HCT116 (cell line): ENCODE measurements at regions not wholly inside any gene's neighbourhood (a gene's known extent, or its start where the extent isn't known, plus 50 kb on each side); places are given as distances from the start of the nearest gene placed in this dataset.
"Not testable (repeated sequence)": the region's sequence is repeated elsewhere in the genome, so short reads cannot be mapped to it uniquely, and the experiment has no call there.

Experiments used
- ATAC-seq: fragments of 200-7000 bp; cut with Tn5 transposase; 2 replicates; pipeline ENCODE4 v1.9.1; 2020; ENCODE audit warnings: mild to moderate bottlenecking, moderate library complexity
- BruUV-seq: library from RNA; stranded (reverse); fragments of 400-500 nt; replicated peaks from 2 replicates; lab custom pipeline; 2021; lab: Mats Ljungman, UMichigan
- CTCF ChIA-PET: fragments of 300-600 bp; sonication (Branson Sonifier 250); formaldehyde crosslinking; loops from one replicate; lab custom pipeline; 2021; ENCODE audit warnings: antibody characterized with exemption; lab: Charles Lee
- POLR2A ChIA-PET: fragments of 300-600, 350-600 bp; sonication (Branson Sonifier 250); formaldehyde crosslinking; loops from one replicate; lab custom pipeline; 2021; ENCODE audit warnings: antibody characterized with exemption; lab: Charles Lee
- RAD21 ChIA-PET, 2 experiments: fragments of 300-600 bp; sonication (Branson Sonifier 250); formaldehyde crosslinking; loops; one replicate each; lab custom pipeline; 2023; ENCODE audit warnings: low total read pairs in 2 of 2; ENCODE audit not compliant: uncharacterized antibody in 2 of 2, unreplicated experiment in 2 of 2, low non-redundant PET in 1 of 2; lab: Charles Lee
- DNase-seq: peaks from one replicate; pipeline ENCODE4 v3.0.0-alpha.2; 2010; ENCODE audit warnings: low read depth, low spot score
- H2AFZ ChIP-seq: fragments of 200-600 bp; shearing (Covaris generic), sonication (generic); 2 replicates; pipeline ENCODE4 v1.6.1; 2017; ENCODE audit warnings: low read depth, mixed run types, mixed read lengths, antibody characterized with exemption, low read length; ENCODE audit not compliant: poor library complexity, severe bottlenecking
- H3K27ac ChIP-seq: 2 replicates; pipeline ENCODE4 v1.5.1; 2012; ENCODE audit warnings: low read depth, low read length
- H3K27me3 ChIP-seq: fragments of 200-600 bp; sonication (generic); 2 replicates; pipeline ENCODE4 v1.6.1; 2016; ENCODE audit warnings: mixed run types, low read length, mixed read lengths; ENCODE audit not compliant: insufficient read depth
- H3K36me3 ChIP-seq, 2 experiments: fragments of 200-500 bp in 1 of 2; fragments of 200-600 bp in 1 of 2; sonication (Bioruptor generic) in 1 of 2; sonication (generic) in 1 of 2; 2 replicates each; pipeline versions ENCODE4 v1.5.1 to v1.6.1; 2014 to 2016; ENCODE audit warnings: low read length in 2 of 2, inconsistent platforms in 1 of 2, mixed read lengths in 1 of 2, mixed run types in 1 of 2; ENCODE audit not compliant: insufficient read depth in 2 of 2, control insufficient read depth in 1 of 2
- H3K4me1 ChIP-seq, 2 experiments: fragments of 200-600 bp in 1 of 2; sonication (generic) in 1 of 2; 2 replicates each; pipeline versions ENCODE4 v1.5.1 to v1.6.1; 2012 to 2017; ENCODE audit warnings: low read length in 2 of 2, inconsistent platforms in 1 of 2, mild to moderate bottlenecking in 1 of 2, mixed read lengths in 1 of 2, mixed run types in 1 of 2, moderate library complexity in 1 of 2; ENCODE audit not compliant: insufficient read depth in 2 of 2, control insufficient read depth in 1 of 2
- H3K4me2 ChIP-seq: fragments of 200-600 bp; sonication (generic); 2 replicates; pipeline ENCODE4 v1.6.1; 2017; ENCODE audit warnings: mixed run types, low read length, mixed read lengths
- H3K4me3 ChIP-seq, 2 experiments: fragments of 200-600 bp in 1 of 2; sonication (generic) in 1 of 2; replicated peaks in 1 of 2; 2 replicates each; pipeline ENCODE4 v1.5.1; 2011 to 2016; ENCODE audit warnings: low read length in 2 of 2, control low read depth in 1 of 2, low read depth in 1 of 2, mild to moderate bottlenecking in 1 of 2, mixed read lengths in 1 of 2, mixed run types in 1 of 2
- H3K79me2 ChIP-seq: fragments of 200-600 bp; sonication (generic); 2 replicates; pipeline ENCODE4 v1.6.1; 2017; ENCODE audit warnings: mild to moderate bottlenecking, mixed run types, low read length, moderate library complexity, mixed read lengths; ENCODE audit not compliant: insufficient read depth
- H3K9ac ChIP-seq: fragments of 200-600 bp; sonication (generic); 2 replicates; pipeline ENCODE4 v1.6.1; 2016; ENCODE audit warnings: low read length, mixed read lengths
- H3K9me2 ChIP-seq: fragments of 200-600 bp; sonication (generic), shearing (Covaris generic); 2 replicates; pipeline ENCODE4 v1.6.1; 2017; ENCODE audit warnings: mixed run types, mild to moderate bottlenecking, moderate library complexity; ENCODE audit not compliant: insufficient read depth
- H3K9me3 ChIP-seq, 2 experiments: fragments of 200-500 bp in 1 of 2; fragments of 200-600 bp in 1 of 2; sonication (Bioruptor generic) in 1 of 2; sonication (generic) in 1 of 2; 2 replicates each; pipeline ENCODE4 v1.6.1; 2014 to 2017; ENCODE audit warnings: low read length in 2 of 2, mixed read lengths in 2 of 2, inconsistent platforms in 1 of 2, low read depth in 1 of 2, mild to moderate bottlenecking in 1 of 2, mixed run types in 1 of 2, moderate library complexity in 1 of 2; ENCODE audit not compliant: control insufficient read depth in 1 of 2, insufficient read depth in 1 of 2
- H4K20me1 ChIP-seq: fragments of 200-600 bp; sonication (generic), shearing (Covaris generic); 2 replicates; pipeline ENCODE4 v1.6.1; 2017; ENCODE audit warnings: mixed run types, mild to moderate bottlenecking, moderate library complexity; ENCODE audit not compliant: insufficient read depth
- intact Hi-C: fragments of 100-400 bp; cut with micrococcal nuclease; formaldehyde crosslinking; loops from 2 replicates; pipeline ENCODE4 v1.10.0; 2022

- intact Hi-C loops, POLR2A ChIA-PET: not testable (repeated sequence)
Observed at GRCh38 chr20:53863535-53863922, 206.9 kb downstream of the BCAS1 start.

GRCh38 chr20:53863039-53863438, 207.4 kb downstream of the BCAS1 start:
- H3K27me3 ChIP-seq, ATAC-seq, H4K20me1 ChIP-seq, H3K9ac ChIP-seq, H3K79me2 ChIP-seq, H3K9me2 ChIP-seq, H3K4me3 ChIP-seq, H3K9me3 ChIP-seq, DNase-seq, POLR2A ChIA-PET, H3K4me2 ChIP-seq, RAD21 ChIA-PET, BruUV-seq, H3K27ac ChIP-seq, H2AFZ ChIP-seq, H3K36me3 ChIP-seq, intact Hi-C loops: not testable (repeated sequence)
- CTCF ChIA-PET: interaction anchor here (0.6 kb wide), 1 partner anchor 268 kb away, joined by 5 read pairs; no protein-coding TSS in a partner anchor
- peaks cover 31 to 38% of the 10 kb centered on the region in 2 experiments for H3K4me1 ChIP-seq

More at GRCh38 chr20:53863535-53863922, 206.9 kb downstream of the BCAS1 start:
- RAD21 ChIA-PET, H3K9me2 ChIP-seq, H3K27me3 ChIP-seq, H3K4me2 ChIP-seq, BruUV-seq, H3K9me3 ChIP-seq, H3K36me3 ChIP-seq, CTCF ChIA-PET, H4K20me1 ChIP-seq, ATAC-seq, DNase-seq, H3K79me2 ChIP-seq, H3K9ac ChIP-seq, H3K27ac ChIP-seq, H3K4me3 ChIP-seq: not testable (repeated sequence)
- peak overlapping the region; percentile 35 for H2AFZ ChIP-seq
- peaks cover 32 to 39% of the 10 kb centered on the region in 2 experiments for H3K4me1 ChIP-seq

- POLR2A ChIA-PET: not testable (repeated sequence)
Observed at GRCh38 chr20:53862490-53862889, 207.9 kb downstream of the BCAS1 start.

GRCh38 chr20:53862136-53862397, 208.3 kb downstream of the BCAS1 start:
- H3K9me2 ChIP-seq, intact Hi-C loops, H4K20me1 ChIP-seq, H3K9me3 ChIP-seq, H2AFZ ChIP-seq, RAD21 ChIA-PET, H3K36me3 ChIP-seq, H3K4me3 ChIP-seq, H3K79me2 ChIP-seq, ATAC-seq, H3K27ac ChIP-seq, H3K4me2 ChIP-seq, DNase-seq, H3K27me3 ChIP-seq, H3K9ac ChIP-seq, BruUV-seq, CTCF ChIA-PET: not testable (repeated sequence)
- H3K4me1 ChIP-seq: peaks cover 21 to 29% of the 10 kb centered on the region in 2 experiments
- POLR2A ChIA-PET: interaction anchor here (0.5 kb wide), 1 partner anchor 254 kb away, joined by 3 read pairs; no protein-coding TSS in a partner anchor

More at GRCh38 chr20:53862490-53862889, 207.9 kb downstream of the BCAS1 start:
- H2AFZ ChIP-seq, H3K27me3 ChIP-seq, BruUV-seq, H3K9ac ChIP-seq, H3K36me3 ChIP-seq, H3K4me3 ChIP-seq, H4K20me1 ChIP-seq, H3K79me2 ChIP-seq, H3K9me3 ChIP-seq, ATAC-seq, H3K4me2 ChIP-seq, H3K27ac ChIP-seq, DNase-seq, intact Hi-C loops, H3K9me2 ChIP-seq, RAD21 ChIA-PET: not testable (repeated sequence)
- peaks cover 26 to 33% of the 10 kb centered on the region in 2 experiments for H3K4me1 ChIP-seq
- CTCF ChIA-PET: interaction anchor here (0.6 kb wide), 1 partner anchor 267 kb away, joined by 5 read pairs; no protein-coding TSS in a partner anchor
